ENCODE measurements at regions not wholly inside any gene's neighbourhood (a gene's known extent, or its start where the extent isn't known, plus 50 kb on each side); places are given as distances from the start of the nearest gene placed in this dataset.

DNA sequence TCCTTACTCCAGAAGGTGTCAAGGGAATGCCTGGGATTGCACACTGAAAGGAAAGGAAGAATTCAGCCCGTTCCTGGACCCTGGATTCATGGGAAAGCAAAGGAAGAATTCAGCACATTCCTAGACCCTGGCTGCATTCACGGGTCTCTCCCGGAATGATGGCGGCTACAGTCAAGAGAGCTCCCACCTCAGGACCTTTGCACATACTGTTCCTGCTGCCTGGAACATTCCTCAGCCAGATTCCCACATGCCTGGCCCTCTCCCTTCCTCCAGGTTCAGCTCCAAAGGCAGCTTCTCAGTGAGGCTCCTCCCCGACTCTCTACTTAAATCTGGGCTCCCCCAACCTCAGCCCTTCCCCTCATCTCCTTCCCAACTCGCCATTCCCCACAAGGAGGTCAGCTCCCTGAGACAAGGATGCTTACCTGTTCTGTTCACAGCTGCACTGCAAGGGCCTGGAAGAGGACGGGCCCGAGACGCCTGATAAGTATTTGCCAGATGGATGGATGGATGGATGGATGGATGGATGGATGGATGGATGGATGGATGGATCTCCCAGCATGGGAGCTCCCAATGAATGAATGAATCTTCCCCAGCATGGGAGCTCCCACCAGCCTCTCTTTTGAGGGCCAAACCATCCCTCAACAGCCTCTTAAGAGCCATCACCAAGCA is 77.4 kb downstream of the NCOR2 start:
- DNase-seq (ENCODE audit: low read depth), result no peak

DNA sequence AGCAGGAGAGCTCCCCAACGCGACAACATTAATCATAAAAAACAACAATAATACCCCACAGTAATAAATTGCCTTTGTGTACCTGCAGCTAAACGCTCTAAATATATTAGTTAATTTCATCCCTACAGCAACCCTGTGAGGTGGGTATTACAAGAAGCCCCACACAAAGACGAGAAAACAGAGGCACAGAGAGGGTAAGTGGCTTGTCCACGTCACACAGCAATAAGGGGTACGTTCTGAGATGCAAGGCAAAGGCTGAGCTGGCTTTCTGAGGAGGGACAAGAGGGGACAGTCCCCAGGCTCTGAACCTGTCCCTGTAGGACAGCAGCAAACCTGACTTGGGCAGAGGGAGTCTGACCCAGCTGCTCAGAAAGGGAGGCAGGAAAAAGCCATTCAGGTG is 78.2 kb downstream of the NCOR2 start:
- DNase-seq (ENCODE audit: low read depth), result no peak

DNA sequence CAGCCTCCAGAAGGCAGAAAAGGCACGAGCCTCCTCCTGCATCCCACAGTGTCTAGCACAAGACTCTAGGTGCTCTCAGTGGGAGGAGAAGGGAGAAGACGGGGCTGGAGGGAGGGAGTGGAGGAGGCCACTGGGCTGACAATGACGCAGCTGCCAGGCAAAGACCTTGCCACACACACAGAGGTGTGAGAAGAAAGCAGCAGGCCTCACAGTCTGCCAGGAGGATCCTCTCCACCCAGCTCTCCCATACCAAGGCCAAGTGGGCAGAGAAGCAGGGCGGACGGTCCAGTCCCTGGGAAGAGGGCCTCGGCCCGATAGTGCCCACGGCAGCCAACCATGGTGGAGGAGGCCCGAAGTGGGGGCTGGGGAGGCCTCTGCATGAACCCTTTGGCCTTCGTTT is 78.9 kb downstream of the NCOR2 start:
- no peak for DNase-seq (ENCODE audit: low read depth)

DNA sequence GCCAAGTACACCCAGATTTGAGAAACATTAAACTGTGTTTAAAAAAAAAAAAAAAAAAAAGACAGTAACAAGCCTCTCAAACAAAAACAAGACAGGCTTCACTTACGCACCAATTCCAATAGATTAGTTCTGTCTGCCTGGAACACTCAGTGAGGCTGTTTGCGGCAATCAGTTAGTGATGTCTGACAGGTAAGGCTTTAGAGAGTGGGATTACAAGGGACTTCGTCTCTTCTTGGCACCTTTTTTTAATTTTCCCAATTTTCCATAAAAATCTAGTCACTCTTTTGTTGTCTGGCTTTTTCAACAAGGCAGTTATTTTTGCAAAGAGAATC is 79.6 kb downstream of the NCOR2 start:
- DNase-seq (ENCODE audit: low read depth), result no peak

- DNase-seq (ENCODE audit: low read depth), result peak; percentile 68
Measured at GRCh38 chr12:124487066-124487833, 80.2 kb downstream of the NCOR2 start.

GRCh38 chr12:124486346-124486963 is 81.0 kb downstream of the NCOR2 start:
- no peak for DNase-seq (ENCODE audit: low read depth)

GRCh38 chr12:124485371-124485770 is 82.0 kb downstream of the NCOR2 start:
- DNase-seq (ENCODE audit: low read depth), result no peak

- peak; percentile 62 for DNase-seq (ENCODE audit: low read depth)
Measured at GRCh38 chr12:124484526-124484953, 82.9 kb downstream of the NCOR2 start.

- DNase-seq (ENCODE audit: low read depth), result no peak
Measured at GRCh38 chr12:124484067-124484466, 83.3 kb downstream of the NCOR2 start.

DNA sequence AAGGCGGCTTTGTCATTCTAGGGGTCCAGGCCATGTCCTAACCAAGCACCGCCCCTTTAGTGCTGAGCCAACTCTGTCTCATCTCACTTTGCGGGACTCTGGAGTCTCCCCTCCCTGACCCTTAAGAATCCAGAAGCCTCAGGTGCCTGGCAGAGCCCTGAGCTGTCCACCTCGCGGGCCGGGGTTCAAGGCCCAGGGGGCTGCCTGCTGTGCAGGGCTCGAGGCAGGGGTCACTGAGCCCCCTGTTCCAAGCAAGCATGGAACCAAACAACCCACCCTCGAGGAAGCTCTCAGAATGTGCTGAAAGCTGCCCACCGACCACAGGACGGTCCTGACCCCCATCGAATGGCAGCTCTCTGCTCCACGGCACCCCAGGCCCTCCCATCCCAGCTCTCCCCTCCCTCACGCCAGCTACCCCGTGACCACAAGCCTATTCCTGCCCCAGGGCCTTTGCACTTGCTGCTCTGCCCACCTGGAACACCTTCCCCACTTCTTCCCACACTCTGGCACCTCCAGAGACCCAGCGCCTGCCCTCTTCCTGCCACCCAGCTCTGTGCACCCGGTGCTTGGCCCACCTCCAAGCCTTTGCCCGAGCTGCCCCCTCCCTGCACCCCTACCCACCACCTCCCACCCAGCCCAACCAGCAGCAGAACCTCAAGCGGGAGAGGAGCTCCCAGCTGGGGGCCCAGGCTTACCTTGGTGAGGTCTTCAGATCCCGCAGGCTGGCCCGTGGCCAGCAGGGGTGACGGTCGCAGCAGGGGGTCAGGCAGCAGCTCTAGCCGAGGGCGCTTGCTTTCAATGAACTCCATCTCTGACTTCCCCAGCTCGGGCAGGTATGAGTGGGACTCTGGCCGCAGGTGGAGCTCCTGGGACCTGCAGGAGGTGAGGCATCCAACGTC is 84.3 kb downstream of the NCOR2 start:
- no peak for DNase-seq (ENCODE audit: low read depth)

DNA sequence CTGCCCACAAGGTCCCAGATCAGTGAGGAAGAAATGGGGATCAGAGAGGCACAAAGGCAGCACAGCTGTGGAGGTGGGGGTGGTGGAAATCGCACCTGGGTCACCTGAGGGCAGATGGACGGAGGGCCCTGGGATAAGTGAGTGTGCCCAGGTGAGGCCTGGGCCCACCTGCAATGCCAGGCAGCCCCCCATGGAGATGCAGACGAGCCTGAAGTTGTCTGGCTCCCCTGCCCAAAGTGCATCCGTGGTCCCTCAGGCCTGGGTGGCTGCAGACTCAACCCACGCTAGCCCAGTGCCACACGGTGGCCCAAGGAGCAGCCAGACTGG is 84.9 kb downstream of the NCOR2 start:
- DNase-seq (ENCODE audit: low read depth), result no peak

GRCh38 chr12:124481772-124482566 is 85.4 kb downstream of the NCOR2 start:
- DNase-seq (ENCODE audit: low read depth), result no peak

GRCh38 chr12:124481257-124481750 is 86.1 kb downstream of the NCOR2 start:
- DNase-seq (ENCODE audit: low read depth), result peak; percentile 46

DNA sequence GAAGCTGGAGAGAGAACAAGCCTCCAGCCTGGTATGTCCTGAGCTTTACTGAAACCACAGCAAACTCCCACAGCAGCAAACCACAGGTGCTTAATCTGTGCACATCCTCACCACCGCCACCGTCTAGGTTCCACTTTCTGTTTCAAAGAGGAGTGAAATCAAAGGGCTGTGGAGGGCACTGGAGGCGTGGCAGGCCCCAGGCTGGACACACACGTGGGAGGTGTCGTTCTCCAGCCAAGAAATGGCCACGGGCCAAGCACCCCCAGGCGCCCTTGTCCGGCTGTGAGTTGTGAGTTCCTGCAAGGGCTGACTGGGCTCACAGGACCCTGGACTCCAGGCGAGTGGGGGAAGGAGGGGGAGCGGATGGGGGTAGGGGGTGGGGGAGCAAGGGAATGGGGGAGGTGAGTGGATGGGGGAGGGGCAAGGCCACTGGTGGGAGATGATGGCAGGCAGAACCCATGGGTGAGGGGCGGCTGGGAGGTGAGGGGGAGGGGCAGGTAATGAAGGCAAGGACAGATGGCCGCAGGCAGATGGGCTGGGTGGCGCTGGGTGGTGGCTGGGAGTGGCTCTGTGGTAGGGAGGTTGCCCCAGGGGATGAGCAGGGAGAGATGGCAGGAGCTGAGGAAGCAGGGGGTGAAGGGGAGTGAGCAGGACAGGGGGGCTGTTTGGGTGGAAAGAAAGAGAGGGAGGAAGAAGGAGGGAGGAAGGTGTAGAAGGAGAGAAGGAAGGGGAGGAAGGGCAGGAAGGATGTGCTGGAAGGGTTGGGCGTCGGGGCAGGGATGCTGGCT is 86.7 kb downstream of the NCOR2 start:
- peak; percentile 90 for DNase-seq (ENCODE audit: low read depth)

GRCh38 chr12:124479680-124480468 is 87.5 kb downstream of the NCOR2 start:
- DNase-seq (ENCODE audit: low read depth), result no peak

- DNase-seq (ENCODE audit: low read depth), result no peak
Measured at GRCh38 chr12:124478985-124479645, 88.3 kb downstream of the NCOR2 start.

- DNase-seq (ENCODE audit: low read depth), result no peak
Measured at GRCh38 chr12:124478416-124478815, 89.0 kb downstream of the NCOR2 start.

- no peak for DNase-seq (ENCODE audit: low read depth)
Measured at GRCh38 chr12:124477107-124477915, 90.1 kb downstream of the NCOR2 start.

Measured in myocyte (in vitro differentiated cells).